GM18867 (cell line): ENCODE measurements at regions not wholly inside any gene's neighbourhood (a gene's known extent, or its start where the extent isn't known, plus 50 kb on each side); places are given as distances from the start of the nearest gene placed in this dataset.

ENCODE experiments used
- ATAC-seq: cut with Tn5 transposase; IDR thresholded peaks from one replicate; pipeline ENCODE4 v1.9.1; 2021; ENCODE audit warnings: mild to moderate bottlenecking, moderate library complexity; ENCODE audit not compliant: unreplicated experiment

DNA sequence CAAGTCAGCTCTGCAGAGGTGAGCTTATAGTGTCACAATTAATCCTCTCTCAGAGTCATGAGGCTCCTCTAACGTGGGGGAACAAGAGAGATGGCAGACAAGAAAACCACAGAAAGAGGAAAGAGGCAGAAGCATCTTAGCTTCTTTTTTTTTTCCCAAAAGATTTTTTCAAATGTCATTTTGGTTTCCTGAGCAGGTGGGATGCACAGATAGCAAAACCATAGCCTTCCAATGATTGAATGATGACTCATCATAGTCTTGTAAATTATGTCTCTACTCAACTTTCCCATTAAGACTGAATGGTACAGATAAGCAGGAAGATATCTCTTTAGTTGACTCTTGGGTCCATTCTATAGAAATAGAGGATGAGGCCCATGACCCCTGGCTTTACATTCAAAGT is 162.8 kb upstream of the ZFHX3 start:
- ATAC-seq = no peak

DNA sequence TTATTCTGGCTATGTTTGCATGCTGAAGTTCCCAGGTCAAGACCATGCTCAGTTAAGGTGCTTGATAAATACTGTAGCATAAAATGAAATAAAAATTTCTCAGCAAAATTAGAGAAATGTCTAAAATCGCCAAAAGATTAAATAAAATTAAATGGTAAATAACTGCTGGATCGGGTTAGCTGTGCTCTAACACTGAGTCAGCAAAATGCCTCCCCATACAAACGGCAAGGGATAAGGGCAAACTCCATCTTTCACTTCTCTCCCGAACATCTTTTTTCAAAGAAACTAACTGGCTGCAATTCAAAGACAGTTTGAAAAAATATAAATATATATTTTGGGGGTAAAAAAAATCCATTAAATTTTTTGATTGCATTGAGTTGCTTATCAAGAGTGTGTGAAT is 162.2 kb upstream of the ZFHX3 start:
- ATAC-seq = no peak

DNA sequence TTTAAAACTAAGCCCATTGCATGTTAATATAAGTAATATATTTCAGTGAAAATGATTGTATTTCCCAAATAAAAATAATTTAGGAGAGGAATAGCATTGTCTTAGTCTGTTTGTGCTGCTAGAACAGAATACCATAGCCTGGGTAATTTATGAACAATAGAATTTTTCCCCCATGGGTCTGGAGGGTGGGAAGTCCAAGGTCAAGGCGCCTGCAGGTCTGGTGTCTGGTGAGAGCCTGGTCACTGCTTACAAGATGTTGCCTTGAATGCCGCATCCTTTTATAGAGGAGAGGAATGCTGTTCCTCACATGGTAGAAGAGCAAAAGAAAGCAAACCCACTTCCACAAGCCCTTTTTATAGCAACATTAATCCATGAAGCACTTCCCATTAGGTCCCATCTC is 161.3 kb upstream of the ZFHX3 start:
- ATAC-seq = no peak

DNA sequence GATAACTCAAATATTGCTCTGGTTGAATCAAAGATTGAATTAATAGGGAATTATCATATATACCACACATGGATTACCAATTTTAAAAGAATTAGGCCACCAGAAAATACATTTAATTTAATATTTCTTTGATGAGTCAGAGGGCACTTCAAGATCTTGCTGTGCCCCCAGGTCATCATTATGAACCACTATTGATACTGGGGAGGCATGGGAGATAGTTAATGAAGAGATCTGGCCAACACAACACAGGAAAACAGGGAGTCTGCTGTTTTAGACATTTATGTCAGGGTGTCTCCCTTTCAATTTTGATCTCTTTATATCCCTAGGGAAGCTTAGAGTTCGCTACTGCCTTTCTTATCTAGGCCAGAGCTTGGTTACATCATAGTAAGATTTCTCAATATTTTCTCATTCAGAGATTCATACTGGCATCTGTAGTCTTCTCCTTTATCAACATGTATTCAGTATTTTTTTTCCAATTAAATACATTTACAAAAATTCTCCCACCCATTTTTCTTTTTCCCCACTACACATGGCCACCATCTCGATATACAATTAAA is 158.3 kb upstream of the ZFHX3 start:
- no peak for ATAC-seq

DNA sequence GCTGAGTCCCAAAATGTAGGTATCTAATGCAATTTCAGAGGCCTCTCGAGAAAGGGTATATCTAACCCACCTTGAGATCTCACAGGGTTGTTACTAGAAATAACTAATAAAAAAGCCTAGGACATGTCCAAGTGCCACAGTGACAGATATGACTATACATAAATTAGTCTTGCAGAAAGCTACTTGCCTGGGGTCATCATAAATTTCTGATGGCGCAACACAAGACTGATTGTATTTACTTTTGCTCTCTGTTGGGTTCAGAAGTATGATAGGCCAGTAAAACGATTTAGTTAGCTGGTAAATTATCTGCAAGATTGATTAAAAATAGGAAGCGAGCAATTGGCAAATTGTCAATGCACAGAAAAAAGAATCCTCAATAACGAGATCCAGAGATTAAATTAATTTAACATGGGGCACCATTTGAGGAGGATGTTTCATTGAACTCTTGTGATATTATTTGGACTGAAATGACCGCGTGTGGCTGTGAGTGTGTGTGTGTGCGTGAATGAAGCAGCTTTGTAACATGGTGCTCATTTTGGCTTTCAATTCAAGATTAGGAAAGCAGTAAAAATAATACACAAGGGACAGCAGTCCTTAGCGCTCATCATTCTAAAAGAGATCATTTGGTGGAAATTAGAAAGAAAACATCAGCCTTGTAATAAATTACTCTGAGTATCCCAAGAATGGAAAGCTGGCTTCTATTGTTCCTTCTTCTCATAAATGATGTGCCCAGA is 157.4 kb upstream of the ZFHX3 start:
- ATAC-seq = no peak

DNA sequence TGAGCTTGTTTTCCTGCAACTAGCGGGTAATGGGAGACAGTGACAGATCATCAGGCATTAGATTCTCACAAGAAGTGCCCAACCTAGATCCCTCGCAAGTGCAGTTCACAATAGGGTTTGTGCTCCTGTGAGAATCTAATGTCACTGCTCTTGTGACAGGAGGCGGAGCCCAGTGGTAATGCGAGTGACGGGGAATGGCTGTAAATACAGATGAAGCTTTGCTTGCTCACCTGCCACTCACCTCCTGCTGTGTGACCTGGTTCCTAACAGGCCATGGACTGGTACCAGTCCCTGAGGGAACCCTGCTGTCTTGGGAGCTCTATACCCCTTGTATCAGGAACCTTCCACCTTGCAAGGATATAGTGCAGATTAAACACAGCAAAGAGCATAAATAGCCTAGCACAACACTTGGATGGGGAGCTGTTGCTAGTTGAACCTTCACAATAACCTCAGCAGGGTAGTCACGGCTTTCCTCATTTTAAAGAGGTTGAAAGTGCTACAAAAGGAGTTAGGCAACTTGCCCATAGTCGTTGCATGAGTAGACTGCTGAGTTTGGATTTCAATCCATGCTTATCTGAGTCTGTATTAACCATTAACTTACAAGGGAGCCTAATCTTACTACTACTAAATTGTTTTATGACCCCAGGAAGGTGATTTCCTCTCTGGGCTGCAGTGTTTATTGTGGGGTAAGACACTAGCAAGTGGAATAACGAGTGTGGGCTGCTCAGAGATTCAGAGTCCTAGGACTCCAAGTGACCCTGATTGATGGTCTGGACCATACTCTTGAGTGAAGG is 156.6 kb upstream of the ZFHX3 start:
- ATAC-seq = no peak

DNA sequence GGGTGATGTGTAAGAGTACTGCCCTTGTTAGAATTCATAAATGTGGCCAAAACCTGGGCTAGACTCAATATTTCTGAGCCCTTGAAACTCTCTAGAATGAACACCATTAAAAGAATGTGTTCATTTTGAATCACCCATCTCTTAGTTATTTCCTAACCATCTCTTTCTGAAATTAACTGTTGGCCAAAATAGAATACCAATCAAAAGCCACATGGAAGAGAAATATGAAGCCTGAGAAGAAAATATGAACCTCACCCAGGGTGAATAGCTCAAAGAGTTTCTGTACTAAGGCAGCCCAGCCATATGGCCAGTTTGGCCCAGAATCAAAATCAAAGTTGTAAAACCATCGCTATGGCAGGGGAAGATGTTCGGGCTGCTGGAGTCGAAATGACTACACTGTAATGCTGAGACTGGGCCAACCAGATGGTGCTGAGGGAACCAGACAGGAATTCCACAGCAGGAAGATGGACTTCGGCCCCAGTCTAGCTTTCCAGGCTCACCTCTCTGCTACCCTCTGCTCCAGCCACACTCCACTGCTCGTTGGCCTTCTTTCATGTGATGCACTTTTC is 154.3 kb upstream of the ZFHX3 start:
- no peak for ATAC-seq

DNA sequence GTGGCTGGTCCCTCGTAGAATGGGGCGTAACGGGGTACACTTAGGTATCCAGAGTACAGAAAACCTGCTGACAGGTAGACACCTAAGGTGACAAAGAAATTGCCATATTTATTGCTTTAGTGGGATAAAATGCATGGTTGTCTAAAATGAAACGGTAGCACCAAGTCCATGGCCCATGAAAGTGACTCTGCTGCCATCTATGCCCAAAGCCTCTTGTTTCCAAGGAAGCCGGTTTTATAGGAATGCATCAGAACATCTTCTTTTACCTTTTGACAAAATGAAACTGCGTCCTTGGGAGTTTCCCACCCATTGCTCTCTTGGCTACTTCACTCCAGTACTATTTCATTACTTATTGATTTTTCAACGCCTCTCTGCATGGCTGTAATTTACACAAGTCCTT is 151.3 kb upstream of the ZFHX3 start:
- no peak for ATAC-seq

DNA sequence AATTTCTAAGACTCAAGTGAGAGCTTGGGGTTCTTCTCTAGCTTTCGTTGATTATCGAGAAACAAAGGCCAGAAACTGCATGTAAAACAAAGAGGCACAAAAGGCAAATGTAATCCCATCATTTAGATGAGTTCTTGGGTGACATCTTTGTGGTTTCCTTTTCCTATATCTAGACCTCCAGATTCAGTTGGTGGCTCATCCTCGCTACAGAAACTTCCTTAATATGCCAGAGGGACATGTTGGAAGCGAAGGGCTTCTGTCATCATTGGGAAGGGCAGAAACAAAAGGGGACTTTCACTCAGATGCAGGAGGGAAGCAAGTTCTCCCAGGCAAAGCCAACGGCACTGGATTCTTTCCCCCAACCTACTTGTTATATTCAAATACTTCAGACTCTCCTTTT is 150.6 kb upstream of the ZFHX3 start:
- ATAC-seq = no peak

DNA sequence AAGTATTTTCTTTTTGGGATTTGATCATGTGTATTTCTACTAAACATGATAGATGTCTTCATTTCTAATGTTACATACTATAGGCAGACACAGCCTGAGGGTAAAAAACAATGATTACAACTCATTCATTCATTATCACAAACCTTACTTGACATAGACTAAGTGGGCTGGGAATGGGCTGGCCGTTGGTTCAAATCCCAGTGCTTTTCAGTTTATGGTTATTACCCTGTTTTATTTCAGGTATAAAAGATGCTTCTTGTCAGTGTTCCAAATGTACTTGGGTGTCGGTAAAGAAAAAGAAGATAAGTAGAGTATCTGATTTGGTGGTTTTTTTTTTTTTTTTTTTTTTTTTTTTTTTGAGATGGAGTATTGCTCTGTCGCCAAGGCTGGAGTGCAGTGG is 149.7 kb upstream of the ZFHX3 start:
- no peak for ATAC-seq

DNA sequence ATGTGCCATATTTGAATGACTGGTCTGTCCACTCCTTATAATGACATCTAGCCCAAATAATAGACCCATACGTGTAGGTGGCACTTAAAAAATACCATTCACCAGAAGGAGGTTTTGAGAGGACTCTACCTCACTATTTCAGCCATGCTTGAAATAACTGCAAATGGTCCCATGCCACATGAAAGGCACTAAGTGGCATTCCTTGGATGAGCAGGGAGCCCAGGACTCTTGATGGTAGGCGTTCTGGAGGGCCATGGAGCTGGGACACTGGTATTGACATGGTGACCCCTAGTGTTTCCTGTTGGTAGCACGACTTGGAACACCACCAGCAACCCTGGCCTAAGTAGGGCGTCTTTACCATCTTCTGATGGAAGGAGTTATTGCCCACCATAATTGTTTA is 148.7 kb upstream of the ZFHX3 start:
- ATAC-seq = peak; percentile 71

DNA sequence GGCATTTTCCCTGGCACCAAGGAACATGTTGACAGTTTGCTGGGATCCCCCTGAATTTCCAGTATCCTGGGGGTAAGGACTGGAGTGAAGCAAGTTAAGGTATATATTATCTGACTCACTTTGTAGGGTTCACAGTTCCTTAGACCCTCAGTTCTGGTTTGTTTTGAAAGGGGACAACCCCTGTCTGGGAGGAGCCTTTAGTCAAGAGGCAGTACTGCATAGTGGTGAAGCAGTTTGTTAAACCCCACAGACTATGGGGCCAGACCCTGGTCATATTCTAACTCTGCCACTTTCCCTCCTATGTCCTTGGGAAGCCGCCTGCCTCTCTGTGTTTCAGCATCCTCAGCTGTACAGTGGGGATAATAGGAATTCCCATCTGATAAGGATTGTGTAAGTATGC is 145.5 kb upstream of the ZFHX3 start:
- ATAC-seq = no peak

DNA sequence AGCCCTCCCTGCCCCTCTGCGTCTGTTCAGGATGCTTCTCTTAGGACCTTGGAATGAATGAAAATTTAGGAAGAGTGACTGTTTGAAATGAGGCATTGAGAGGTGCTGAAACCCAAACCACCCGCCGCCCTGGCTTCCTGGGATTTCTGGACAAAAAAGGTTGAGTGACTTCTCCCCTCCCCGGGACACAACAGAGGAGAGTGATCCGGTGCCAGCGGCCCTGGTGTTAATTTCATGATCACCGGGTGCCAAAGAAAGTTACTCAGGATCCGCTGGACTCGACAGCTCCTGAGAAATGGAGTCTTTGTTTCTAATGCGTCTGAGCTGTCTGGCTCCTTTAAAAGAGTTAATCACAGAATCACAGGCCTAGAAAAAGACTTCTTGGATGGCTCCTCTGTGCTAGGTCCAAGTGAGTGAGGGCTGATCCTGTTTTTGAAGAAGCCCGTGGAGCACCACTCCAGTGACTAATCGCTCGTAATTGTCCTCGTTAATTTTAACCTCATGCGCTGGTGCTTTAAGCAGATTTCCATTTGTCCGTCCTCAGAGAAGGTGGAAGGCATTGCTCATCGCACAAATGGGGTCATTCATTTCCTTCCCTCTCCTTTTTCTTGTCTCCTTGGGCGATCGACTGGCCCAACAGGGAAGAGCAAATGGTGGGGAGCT is 144.4 kb upstream of the ZFHX3 start:
- ATAC-seq = no peak

DNA sequence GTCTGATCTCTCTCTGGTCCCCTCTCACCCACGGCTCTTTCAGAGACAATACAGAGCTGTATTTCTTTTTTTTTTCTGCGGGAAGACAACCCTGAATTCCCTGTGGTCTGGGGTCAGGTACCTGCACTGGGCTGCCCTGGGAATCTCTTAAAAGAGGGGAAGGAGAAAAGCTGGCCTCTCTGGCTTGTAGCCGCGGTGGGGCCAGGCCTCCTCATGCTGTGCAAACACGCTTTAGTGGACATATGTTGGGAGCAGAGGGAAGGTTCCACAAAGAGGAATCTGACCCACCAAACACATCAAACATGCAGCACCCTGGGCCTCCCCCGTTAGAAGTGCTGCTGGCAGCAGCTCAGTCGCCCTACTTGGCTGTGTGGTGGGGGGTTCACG is 143.7 kb upstream of the ZFHX3 start:
- ATAC-seq = no peak

DNA sequence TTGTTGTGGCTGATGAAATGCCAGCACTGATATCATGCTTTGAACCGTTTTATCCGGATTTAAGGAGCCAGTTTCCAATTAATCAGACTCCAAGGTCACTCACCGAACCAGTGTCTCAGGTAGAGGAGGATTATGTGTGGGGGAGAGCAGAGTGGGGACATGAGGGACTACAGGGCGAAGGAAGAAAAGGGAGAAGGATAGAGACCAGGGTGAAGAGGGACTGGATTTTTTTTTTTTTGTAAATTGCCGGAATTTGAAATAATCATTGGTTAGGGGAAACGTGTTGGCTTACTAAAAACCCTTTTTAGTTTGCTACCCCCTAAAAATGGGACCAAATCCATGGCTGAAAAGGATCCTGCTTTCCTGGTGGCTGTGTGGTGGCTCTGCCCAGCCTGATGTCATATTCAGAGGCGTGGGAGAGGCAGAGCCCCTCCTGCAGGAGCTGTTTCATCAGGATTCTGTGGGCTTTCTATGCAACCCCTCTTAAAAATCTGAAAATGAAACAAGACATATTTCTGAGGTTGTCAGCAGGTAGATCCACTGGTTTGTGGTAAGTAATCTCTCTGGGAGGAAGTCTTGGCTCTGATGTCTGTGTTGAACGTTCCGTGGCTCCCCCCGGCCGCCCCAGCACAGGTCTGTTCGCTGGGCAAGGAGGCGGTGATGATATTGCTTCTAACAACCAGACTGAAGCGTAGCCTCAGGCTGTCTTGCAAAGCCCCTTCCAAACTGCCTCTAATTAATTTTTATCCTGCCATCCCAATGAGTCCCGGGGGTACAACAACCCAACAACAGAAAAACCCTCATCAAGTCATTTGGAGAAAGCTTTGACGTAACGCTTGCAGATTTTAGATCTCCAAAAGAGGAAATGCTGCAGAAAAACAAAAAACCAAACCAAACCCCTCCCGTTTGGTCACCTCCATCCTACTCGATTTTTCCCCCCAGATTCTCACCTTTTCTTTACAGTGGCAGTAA is 143.0 kb upstream of the ZFHX3 start:
- ATAC-seq = no peak

DNA sequence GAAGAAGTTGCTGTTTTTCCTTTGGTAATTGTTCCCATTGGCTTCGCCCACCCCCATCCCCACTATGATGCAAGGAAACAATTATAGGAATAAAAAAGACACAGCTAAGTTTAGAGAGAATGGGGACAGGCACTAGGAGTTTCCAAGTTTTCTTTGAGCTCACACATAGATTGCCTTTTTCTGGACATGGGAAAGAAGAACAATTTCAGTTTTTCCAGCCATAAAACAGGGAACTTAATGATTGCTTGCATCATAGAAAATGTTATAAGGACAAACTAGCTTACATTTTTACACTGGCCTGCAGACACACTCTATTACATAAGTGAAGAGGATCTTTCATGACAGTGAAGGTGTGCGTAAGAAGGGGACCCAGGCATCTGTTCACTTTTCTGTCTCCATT is 142.3 kb upstream of the ZFHX3 start:
- ATAC-seq = no peak

DNA sequence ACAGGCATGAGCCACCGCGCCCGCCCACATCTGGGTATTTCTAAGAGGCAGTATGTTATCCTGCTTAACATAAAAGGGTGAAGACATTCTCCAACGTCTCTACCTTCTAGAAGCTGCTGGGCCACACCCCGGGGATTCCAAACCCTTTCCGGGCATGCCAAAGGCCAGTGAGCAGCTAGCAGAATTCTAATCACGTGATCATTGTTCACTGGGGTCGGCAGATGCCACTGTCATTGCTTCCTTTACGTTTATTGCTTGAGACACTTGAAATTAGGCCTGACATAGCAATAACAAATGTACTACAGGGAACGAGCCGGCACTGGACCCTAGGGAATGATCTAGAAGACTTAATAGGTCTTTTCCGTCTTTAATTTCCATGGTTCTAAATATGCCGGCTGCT is 141.2 kb upstream of the ZFHX3 start:
- ATAC-seq = no peak

DNA sequence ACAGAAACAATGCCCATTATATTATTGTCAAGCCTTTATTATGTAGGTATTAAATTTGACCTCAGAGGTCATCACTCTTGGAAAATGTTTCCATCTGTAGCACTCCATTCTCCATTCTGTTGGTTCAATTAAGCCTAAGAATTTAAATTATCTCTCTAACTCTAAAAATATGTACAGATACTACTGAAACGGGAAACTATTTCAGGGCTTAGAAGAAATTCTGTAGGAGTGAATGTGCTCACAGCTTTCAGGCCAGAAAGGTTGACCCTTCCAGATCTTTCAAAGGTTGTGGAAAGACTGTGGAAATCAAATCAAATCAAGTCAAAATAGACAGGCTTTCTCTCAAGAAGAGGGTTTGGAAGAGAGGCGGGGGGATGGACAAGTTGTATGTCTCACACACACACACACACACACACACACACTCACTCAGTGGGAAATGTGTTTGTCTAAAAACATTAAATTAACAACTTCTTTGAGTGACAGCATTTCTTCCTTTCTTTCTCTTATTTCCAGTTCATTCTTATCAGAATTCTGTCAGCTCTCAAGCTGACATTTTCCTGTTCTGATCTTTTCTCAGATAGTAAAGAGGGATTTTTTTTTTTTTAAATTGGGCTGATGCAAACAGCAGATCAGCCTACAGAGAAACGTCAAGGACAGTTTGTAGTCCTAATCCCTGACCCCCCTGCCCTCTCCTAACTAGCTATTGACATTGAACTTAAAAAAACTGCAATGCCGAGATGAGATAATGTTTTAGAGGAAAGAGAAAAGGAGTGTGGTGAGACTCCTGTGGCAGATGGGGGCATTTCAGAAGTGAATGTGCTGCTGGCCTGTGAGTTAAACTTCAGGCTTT is 139.0 kb upstream of the ZFHX3 start:
- no peak for ATAC-seq

DNA sequence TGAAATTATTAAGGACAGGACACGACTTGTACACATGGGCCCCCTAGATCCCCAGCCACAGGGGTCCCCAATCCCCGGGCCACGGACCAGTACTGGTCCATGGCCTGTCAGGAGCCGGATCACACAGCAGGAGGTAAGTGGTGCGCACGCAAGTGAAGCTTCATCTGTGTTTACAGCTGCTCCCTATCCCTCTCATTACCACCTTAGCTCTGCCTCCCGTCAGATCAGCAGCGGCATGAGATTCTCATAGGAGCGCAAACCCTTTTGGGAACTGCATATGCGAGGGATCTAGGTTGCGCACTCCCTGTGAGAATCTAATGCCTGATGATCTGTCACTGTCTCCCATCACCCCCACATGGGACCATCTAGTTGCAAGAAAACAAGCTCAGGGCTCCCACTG is 137.8 kb upstream of the ZFHX3 start:
- no peak for ATAC-seq
